Astrocyte of the cerebellum (primary cell): ENCODE measurements at regions not wholly inside any gene's neighbourhood (a gene's known extent, or its start where the extent isn't known, plus 50 kb on each side); places are given as distances from the start of the nearest gene placed in this dataset.
"Not testable (repeated sequence)": the region's sequence is repeated elsewhere in the genome, so short reads cannot be mapped to it uniquely, and the experiment has no call there.

ENCODE experiments used
- DNase-seq: peaks from one replicate; pipeline ENCODE4 v3.0.0-alpha.2; 2011; ENCODE audit warnings: low read depth
- H3K4me3 ChIP-seq: 2 replicates; pipeline ENCODE4 v1.5.1; 2011; ENCODE audit warnings: mild to moderate bottlenecking, low read depth, low read length, moderate library complexity
- CTCF ChIP-seq: IDR thresholded peaks from 2 replicates; pipeline ENCODE4 v1.5.1; 2012; ENCODE audit warnings: low read length, low read depth, moderate library complexity, mild to moderate bottlenecking; ENCODE audit errors: missing control alignments
- in situ Hi-C: cut with HindIII; loops from 2 replicates; pipeline ENCODE4 v1.10.0; 2017; ENCODE audit warnings: low sequenced_read_pairs

GRCh38 chr11:38924644-38925043, 2326.6 kb upstream of the RAG2 start:
- H3K4me3 ChIP-seq, result no peak overlapping the region
- in situ Hi-C loops, result no loop called here
- no peak for TF ChIP-seq CTCF
- DNase-seq, result no peak

GRCh38 chr11:38900211-38900610, 2302.2 kb upstream of the RAG2 start:
- TF ChIP-seq CTCF, result no peak
- in situ Hi-C loops, result no loop called here
- H3K4me3 ChIP-seq, result no peak overlapping the region
- no peak for DNase-seq

GRCh38 chr11:38894201-38894600, 2296.2 kb upstream of the RAG2 start:
- in situ Hi-C loops, DNase-seq, H3K4me3 ChIP-seq: not testable (repeated sequence)

- no peak for TF ChIP-seq CTCF
- in situ Hi-C loops, result no loop called here
Measured at GRCh38 chr11:38884145-38884865, 2286.3 kb upstream of the RAG2 start.

GRCh38 chr11:38867338-38867737, 2269.3 kb upstream of the RAG2 start:
- no peak overlapping the region for H3K4me3 ChIP-seq
- no peak for DNase-seq
- in situ Hi-C loops, result no loop called here
- TF ChIP-seq CTCF, result no peak

More at GRCh38 chr11:38884145-38884865, 2286.3 kb upstream of the RAG2 start:
- no peak overlapping the region for H3K4me3 ChIP-seq
- DNase-seq, result no peak

GRCh38 chr11:38865922-38866321, 2267.9 kb upstream of the RAG2 start:
- TF ChIP-seq CTCF, result no peak
- DNase-seq, result no peak
- in situ Hi-C loops, result no loop called here
- H3K4me3 ChIP-seq, result no peak overlapping the region

- DNase-seq, result no peak
- in situ Hi-C loops, result no loop called here
- H3K4me3 ChIP-seq, result no peak overlapping the region
- no peak for TF ChIP-seq CTCF
Measured at GRCh38 chr11:38842991-38843390, 2245.0 kb upstream of the RAG2 start.
